Vagina (tissue), 2 donors: ENCODE measurements at regions not wholly inside any gene's neighbourhood (a gene's known extent, or its start where the extent isn't known, plus 50 kb on each side); places are given as distances from the start of the nearest gene placed in this dataset.

Source experiments
- CTCF ChIP-seq, 3 experiments: fragments of 450-650 bp in 2 of 3; fragments of 200-600 bp in 1 of 3; sonication (generic) in 1 of 3; IDR thresholded peaks; one replicate each; pipeline ENCODE4 v1.5.1; 2017 to 2019; ENCODE audit warnings: antibody characterized with exemption in 3 of 3, mild to moderate bottlenecking in 2 of 3, moderate library complexity in 2 of 3
- POLR2A ChIP-seq, 2 donors: fragments of 450-650 bp; IDR thresholded peaks; one replicate each; pipeline ENCODE4 v1.6.1; 2017; ENCODE audit warnings: antibody characterized with exemption in 2 of 2, mild to moderate bottlenecking in 2 of 2, moderate library complexity in 2 of 2
- POLR2AphosphoS5 ChIP-seq, 2 donors: sonication (generic); formaldehyde crosslinking; IDR thresholded peaks; one replicate each; pipeline ENCODE4 v1.9.0; 2017; ENCODE audit warnings: antibody characterized with exemption in 2 of 2, mild to moderate bottlenecking in 2 of 2, low read depth in 1 of 2; ENCODE audit not compliant: insufficient read depth in 1 of 2

- no peak for TF ChIP-seq CTCF (IDR thresholded peaks at IDR 0.05)
- no peak for TF ChIP-seq POLR2AphosphoS5 (IDR thresholded peaks at IDR 0.05; ENCODE audit: insufficient read depth in 1 of 2, low read depth in 1 of 2)
- TF ChIP-seq POLR2A (IDR thresholded peaks at IDR 0.05): no peak
These were observed 1043.0 kb upstream of the CDH18 start for GRCh38 chr5:21030981-21031380.
